ENCODE measurements at regions not wholly inside any gene's neighbourhood (a gene's known extent, or its start where the extent isn't known, plus 50 kb on each side); places are given as distances from the start of the nearest gene placed in this dataset.
A peak's percentile ranks its signal among the peaks of the same experiment; 100 is the strongest.

DNA sequence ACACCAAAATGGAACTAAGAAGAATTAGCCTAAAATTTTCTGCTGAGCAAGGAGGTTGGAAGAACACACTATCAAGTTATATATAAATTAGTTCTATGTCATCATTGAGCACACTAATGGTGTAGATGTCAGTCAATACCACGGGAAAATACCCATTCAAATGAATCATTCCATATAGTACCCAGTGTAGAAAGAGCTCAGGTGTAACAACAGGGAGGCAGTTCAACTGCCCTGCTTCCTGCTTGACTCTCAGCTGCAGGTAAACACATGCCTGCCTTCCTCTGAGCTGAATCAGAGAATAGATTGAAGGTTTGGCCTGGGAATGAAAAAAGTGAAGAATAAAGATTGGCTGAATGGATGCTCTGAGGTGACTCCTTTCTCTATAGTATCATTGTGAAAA lies 1088.0 kb downstream of the AGBL1 start:
- DNase-seq (ENCODE audit: low spot score), result no peak

DNA sequence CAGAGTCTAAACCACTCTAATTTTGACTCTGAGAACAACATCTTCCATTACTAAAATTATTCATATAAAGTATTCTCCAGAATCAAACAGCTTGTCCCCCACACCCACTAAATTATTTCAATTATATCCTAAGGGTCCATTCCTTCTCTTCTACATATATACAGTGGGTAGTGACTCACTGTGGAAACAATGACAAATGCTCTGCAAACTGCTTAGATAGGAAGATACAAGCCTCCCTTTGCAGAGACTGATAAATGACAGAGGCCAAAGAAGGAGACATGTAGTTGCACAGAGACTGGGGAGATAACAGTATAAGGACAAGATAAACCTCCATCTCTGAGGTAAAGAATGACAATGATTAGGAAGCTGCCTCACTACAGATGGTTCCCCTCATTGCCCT lies 1087.4 kb downstream of the AGBL1 start:
- no peak for DNase-seq (ENCODE audit: low spot score)

GRCh38 chr15:87155771-87156170 lies 1076.1 kb downstream of the AGBL1 start:
- DNase-seq (ENCODE audit: low spot score), result peak; percentile 8

DNA sequence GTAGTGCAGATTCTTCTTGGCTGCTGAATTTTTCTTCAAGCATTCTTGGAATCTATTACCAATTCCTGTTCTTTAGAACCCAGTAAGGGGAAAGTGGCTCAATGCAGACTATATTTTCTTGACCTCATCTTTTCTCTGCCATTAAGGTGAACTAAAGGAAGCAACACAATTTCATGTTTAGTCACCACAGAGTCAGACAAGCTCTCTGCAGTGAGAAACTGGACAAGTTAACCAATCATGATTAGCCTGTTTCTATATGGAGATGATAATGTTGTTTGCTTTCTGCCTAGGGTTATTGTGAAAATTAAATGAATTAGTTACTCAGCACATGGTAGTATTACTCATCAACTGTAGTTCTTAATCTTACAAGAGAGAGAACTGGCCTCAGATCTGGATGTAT lies 1075.1 kb downstream of the AGBL1 start:
- no peak for DNase-seq (ENCODE audit: low spot score)

GRCh38 chr15:87151202-87151748 lies 1071.6 kb downstream of the AGBL1 start:
- no peak for DNase-seq (ENCODE audit: low spot score)

- DNase-seq (ENCODE audit: low spot score), result no peak
Measured at GRCh38 chr15:87145696-87146095, 1066.0 kb downstream of the AGBL1 start.

- DNase-seq (ENCODE audit: low spot score), result peak; percentile 68
Measured at GRCh38 chr15:87144775-87145174, 1065.1 kb downstream of the AGBL1 start.

- no peak for DNase-seq (ENCODE audit: low spot score)
Measured at GRCh38 chr15:87142096-87142495, 1062.4 kb downstream of the AGBL1 start.

GRCh38 chr15:87135109-87135508 lies 1055.4 kb downstream of the AGBL1 start:
- no peak for DNase-seq (ENCODE audit: low spot score)

DNA sequence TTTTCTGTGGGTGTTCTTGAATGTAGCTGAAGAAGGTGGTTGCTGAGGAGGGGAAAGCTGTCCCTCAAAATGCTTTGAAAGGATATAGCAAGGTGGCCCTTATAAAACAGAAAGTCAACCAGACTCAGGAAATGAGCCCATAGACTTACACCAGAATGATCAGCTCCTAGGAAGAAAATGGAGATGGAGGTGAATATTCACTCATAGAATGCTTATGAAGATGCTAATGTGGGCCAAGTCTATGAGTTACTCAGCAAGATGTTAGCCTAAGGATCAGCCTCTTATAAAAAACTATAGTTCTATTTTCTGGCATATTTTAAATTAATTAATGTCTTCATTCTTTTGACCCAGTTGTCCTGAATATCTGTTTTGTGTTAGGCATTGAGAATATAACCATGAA lies 1054.0 kb downstream of the AGBL1 start:
- no peak for DNase-seq (ENCODE audit: low spot score)

GRCh38 chr15:87131067-87131466 lies 1051.4 kb downstream of the AGBL1 start:
- no peak for DNase-seq (ENCODE audit: low spot score)

DNA sequence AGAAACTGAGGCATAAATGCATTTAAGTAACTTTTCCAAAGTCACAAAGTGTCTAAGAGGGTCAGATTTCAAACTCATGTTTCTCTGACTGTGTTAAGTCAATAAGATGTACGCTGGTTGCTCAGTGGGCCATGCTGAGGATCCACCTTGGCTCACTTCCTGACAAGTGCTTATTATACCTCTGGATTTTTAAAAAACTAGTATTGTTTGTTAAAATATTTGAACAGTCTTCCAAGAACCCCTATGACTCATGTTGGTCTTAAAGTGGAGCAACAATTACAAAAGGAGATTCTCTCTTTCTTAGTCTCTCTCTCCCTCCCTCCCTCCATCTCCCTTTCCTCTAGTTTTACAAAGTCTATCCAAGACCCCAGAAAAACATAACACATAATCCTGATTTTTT lies 1050.2 kb downstream of the AGBL1 start:
- DNase-seq (ENCODE audit: low spot score), result no peak

DNA sequence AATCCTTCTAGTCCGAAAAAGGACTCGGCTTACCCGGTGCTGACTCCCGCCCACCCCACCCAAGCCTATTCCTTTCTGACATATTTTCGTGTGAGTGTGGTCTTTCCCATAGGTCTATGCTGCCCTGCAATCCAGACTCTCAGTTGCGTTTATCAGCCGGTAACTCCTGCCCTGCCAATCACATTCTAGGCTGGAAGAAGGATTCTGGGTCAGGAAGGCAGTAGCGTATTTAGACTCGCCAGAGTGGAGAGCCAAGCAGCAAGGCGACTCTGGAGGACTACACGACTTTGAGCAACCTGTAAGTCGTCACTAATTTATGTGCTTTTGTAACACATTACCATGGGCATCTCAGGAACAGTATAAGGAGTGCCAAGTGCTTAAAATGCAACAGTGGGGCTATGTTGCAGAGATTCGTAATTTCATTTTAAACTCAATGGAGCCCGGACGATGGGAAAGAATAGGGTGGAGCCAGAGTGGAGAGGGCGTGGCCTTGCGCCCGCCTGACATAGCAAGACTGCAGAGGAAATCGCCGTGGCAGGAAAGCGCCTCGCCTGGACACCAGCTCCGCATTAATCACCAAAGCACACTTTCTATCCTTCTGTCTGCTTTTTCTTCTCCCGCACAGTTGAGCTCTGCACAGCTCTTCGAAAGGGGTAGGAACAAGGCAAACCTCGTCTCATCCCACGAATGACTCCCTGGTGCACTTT lies 1044.2 kb downstream of the AGBL1 start:
- no peak for DNase-seq (ENCODE audit: low spot score)

DNA sequence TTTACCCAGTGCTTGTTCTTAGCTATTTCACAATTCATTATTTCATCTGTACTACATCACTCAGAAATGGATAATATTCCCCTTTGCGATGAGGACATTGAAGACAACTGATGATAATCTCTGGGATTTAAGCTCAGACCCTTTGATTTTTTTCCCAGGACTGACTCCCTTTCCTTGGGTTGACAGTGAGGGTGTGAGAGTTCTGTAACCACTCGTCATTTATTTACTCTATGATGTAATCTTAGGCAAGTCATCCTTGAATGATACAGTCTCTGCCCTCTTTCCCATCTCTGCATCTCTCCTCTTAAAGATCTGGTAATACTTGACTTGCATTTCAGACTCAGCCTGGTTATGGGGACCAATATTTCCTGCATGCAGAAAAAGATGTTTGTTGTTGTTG lies 1041.7 kb downstream of the AGBL1 start:
- DNase-seq (ENCODE audit: low spot score), result no peak

- no peak for DNase-seq (ENCODE audit: low spot score)
Measured at GRCh38 chr15:87120555-87120954, 1040.9 kb downstream of the AGBL1 start.

DNA sequence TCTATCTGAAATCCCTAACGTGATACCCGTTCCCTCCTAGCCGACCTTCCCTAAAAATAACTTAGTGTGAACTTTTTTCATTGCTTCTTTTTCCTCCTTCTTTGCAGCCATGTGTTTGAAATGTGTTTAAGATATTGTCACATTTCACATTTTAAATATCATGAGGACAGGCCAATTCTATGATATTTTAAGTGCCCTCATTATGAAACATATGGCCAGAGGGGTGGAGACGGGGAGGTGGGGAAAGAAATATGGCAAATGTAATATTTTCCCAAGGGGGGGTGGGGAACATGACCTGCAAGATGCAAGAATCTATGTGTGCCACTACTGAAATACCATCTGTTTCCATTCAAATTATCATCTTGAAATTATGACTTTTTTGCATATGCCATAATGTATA lies 1039.2 kb downstream of the AGBL1 start:
- no peak for DNase-seq (ENCODE audit: low spot score)

DNA sequence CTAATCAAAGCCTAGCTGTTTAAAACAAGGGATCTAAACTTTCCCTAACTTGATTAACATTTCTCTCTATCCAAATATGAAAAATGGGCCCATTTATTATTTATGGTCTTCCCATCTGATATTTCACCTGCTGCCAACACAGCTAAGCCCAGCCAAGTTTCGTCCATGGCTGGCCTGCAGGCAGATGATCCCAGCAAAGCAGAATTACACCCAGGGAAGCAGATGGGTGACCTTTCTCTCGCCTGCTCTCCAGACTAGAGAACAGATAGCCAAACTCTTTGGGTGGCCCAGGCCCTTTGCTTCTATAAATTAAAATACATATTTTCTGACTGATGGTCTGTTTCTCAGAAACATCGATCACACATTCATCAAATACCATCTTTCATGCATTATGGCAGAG lies 1038.8 kb downstream of the AGBL1 start:
- peak; percentile 33 for DNase-seq (ENCODE audit: low spot score)

DNA sequence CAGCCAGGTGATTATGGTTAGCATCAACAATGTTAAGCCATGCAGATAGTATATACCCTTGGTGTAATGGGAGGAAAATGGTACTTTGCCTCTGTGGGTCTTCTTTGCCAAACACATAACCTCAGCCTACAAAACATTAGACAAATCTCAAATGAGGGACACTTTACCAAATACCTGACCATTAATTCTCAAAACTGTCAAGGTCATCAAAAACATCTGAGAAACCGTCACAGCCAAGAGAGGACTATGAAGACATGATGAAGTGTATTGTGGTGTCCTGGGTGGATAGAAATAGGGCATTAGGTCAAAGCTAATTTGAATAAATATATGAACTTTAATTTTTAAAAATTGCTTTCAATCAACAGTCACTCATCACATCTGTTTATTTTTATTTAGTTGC lies 1036.1 kb downstream of the AGBL1 start:
- DNase-seq (ENCODE audit: low spot score), result no peak

- DNase-seq (ENCODE audit: low spot score), result no peak
Measured at GRCh38 chr15:87099916-87100315, 1020.2 kb downstream of the AGBL1 start.

- DNase-seq (ENCODE audit: low spot score), result no peak
Measured at GRCh38 chr15:87089551-87089950, 1009.9 kb downstream of the AGBL1 start.

GRCh38 chr15:87083201-87083600 lies 1003.5 kb downstream of the AGBL1 start:
- no peak for DNase-seq (ENCODE audit: low spot score)

- no peak for DNase-seq (ENCODE audit: low spot score)
Measured at GRCh38 chr15:87082581-87082980, 1002.9 kb downstream of the AGBL1 start.

DNA sequence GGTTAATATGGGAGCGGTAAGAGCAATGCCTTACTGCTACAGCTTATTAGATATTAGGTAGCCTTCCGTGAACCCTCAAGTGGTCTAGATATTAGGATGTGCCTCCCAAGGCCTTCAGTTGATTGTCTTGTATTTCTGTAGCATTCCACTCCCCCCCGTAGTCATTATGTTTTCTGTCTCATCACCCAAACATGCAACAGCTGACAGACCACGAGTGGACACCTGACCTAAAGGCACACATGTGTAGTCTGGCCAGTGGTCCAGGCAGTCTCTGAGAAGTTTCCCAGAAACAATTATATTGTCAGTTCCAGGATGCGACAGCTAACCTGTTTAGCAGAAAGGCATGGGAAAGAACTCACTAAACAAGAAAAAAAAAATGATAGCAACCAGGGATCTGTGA lies 1000.9 kb downstream of the AGBL1 start:
- no peak for DNase-seq (ENCODE audit: low spot score)
